HEK293 (cell line): ENCODE measurements at regions not wholly inside any gene's neighbourhood (a gene's known extent, or its start where the extent isn't known, plus 50 kb on each side); places are given as distances from the start of the nearest gene placed in this dataset.

Experiments
- CTCF ChIA-PET: fragments of 350-600 bp; formaldehyde crosslinking; extraction: SDS; loops from one replicate; lab custom pipeline; 2021; ENCODE audit warnings: antibody characterized with exemption; lab: Yijun Ruan, JAX
- POLR2A ChIA-PET: fragments of 300-600 bp; formaldehyde crosslinking; extraction: SDS; loops from one replicate; lab custom pipeline; 2020; ENCODE audit warnings: antibody characterized with exemption, inconsistent platforms; lab: Yijun Ruan, JAX
- H3K27ac ChIP-seq: fragments of 200-500 bp; sonication (Bioruptor generic); 2 replicates; pipeline ENCODE4 v1.5.1; 2014; ENCODE audit warnings: low read depth, low read length, control low read depth, inconsistent platforms; ENCODE audit errors: extremely low read depth
- H3K36me3 ChIP-seq, 2 experiments: fragments of 200-500 bp in 1 of 2; sonication (Bioruptor generic) in 1 of 2; 1 replicate in 1 of 2; 2 replicates in 1 of 2; pipeline ENCODE4 v1.5.1; 2014 to 2017; ENCODE audit warnings: inconsistent platforms in 2 of 2, low read length in 2 of 2; ENCODE audit not compliant: control insufficient read depth in 2 of 2, insufficient read depth in 1 of 2
- H3K4me1 ChIP-seq: fragments of 200-500 bp; sonication (Bioruptor generic); 2 replicates; pipeline ENCODE4 v1.5.1; 2014; ENCODE audit warnings: mild to moderate bottlenecking, low read length, inconsistent platforms; ENCODE audit not compliant: control insufficient read depth, insufficient read depth
- H3K4me3 ChIP-seq: 2 replicates; pipeline ENCODE4 v1.5.1; 2011; ENCODE audit warnings: low read depth, mild to moderate bottlenecking, control low read depth, low read length, moderate library complexity
- H3K9me3 ChIP-seq: fragments of 200-500 bp; sonication (Bioruptor generic); 2 replicates; pipeline ENCODE4 v1.5.1; 2014; ENCODE audit warnings: low read depth, low read length, inconsistent platforms; ENCODE audit not compliant: control insufficient read depth, insufficient read depth
- GLI4 ChIP-seq: fragments of 450-650 bp; formaldehyde crosslinking; IDR thresholded peaks from 2 replicates; pipeline ENCODE4 v1.5.1; 2016; ENCODE audit warnings: missing biosample characterization, missing genetic modification characterization
- INSM2 ChIP-seq: fragments of 450-650 bp; formaldehyde crosslinking; IDR thresholded peaks from 2 replicates; pipeline ENCODE4 v1.5.1; 2016; ENCODE audit warnings: missing biosample characterization, missing genetic modification characterization
- PBX3 ChIP-seq: sonication (generic); formaldehyde crosslinking; IDR thresholded peaks from 2 replicates; pipeline ENCODE4 v1.8.1; 2022; ENCODE audit warnings: mild to moderate bottlenecking, moderate library complexity, missing genetic modification reagents
- SP2 ChIP-seq: fragments of 450-650 bp; formaldehyde crosslinking; IDR thresholded peaks from 2 replicates; pipeline ENCODE4 v1.5.1; 2016; ENCODE audit warnings: missing biosample characterization, missing genetic modification characterization
- TRIM28 ChIP-seq: IDR thresholded peaks from 2 replicates; pipeline ENCODE4 v1.6.1; 2011; ENCODE audit warnings: low read length, control low read depth, borderline replicate concordance
- TSHZ1 ChIP-seq: fragments of 450-650 bp; formaldehyde crosslinking; IDR thresholded peaks from 2 replicates; pipeline ENCODE4 v1.5.1; 2016; ENCODE audit warnings: missing biosample characterization, missing genetic modification characterization, borderline replicate concordance
- ZBTB26 ChIP-seq: fragments of 450-650 bp; formaldehyde crosslinking; optimal IDR thresholded peaks from 2 replicates; pipeline ENCODE3; 2016; ENCODE audit warnings: missing biosample characterization, mild to moderate bottlenecking, missing genetic modification characterization
- ZFP41 ChIP-seq: fragments of 450-650 bp; formaldehyde crosslinking; IDR thresholded peaks from 2 replicates; pipeline ENCODE4 v1.5.1; 2016; ENCODE audit warnings: missing biosample characterization, missing genetic modification characterization, borderline replicate concordance
- ZNF114 ChIP-seq: fragments of 450-650 bp; formaldehyde crosslinking; IDR thresholded peaks from 2 replicates; pipeline ENCODE4 v1.5.0; 2017; ENCODE audit warnings: missing biosample characterization, missing genetic modification characterization
- ZNF138 ChIP-seq: fragments of 450-650 bp; formaldehyde crosslinking; IDR thresholded peaks from 2 replicates; pipeline ENCODE4 v1.5.1; 2016; ENCODE audit warnings: missing biosample characterization, missing genetic modification characterization, borderline replicate concordance
- ZNF18 ChIP-seq: fragments of 450-650 bp; formaldehyde crosslinking; IDR thresholded peaks from 2 replicates; pipeline ENCODE4 v1.5.1; 2016; ENCODE audit warnings: missing biosample characterization, missing genetic modification characterization
- ZNF335 ChIP-seq: fragments of 450-650 bp; formaldehyde crosslinking; conservative IDR thresholded peaks from 2 replicates; pipeline ENCODE4 v1.5.1; 2016; ENCODE audit warnings: missing biosample characterization, missing genetic modification characterization
- ZNF341 ChIP-seq: fragments of 450-650 bp; formaldehyde crosslinking; IDR thresholded peaks from 2 replicates; pipeline ENCODE4; 2016; ENCODE audit warnings: low read depth, missing biosample characterization, missing genetic modification characterization
- ZNF366 ChIP-seq: fragments of 450-650 bp; formaldehyde crosslinking; conservative IDR thresholded peaks from 2 replicates; pipeline ENCODE4 v1.5.1; 2016; ENCODE audit warnings: missing biosample characterization, missing genetic modification characterization
- ZNF558 ChIP-seq: fragments of 450-650 bp; formaldehyde crosslinking; IDR thresholded peaks from 2 replicates; pipeline ENCODE4 v1.5.1; 2016; ENCODE audit warnings: missing biosample characterization, missing genetic modification characterization
- ZNF600 ChIP-seq: fragments of 450-650 bp; formaldehyde crosslinking; IDR thresholded peaks from 2 replicates; pipeline ENCODE4 v1.5.1; 2016; ENCODE audit warnings: missing biosample characterization, missing genetic modification characterization
- ZNF707 ChIP-seq: fragments of 450-650 bp; formaldehyde crosslinking; IDR thresholded peaks from 2 replicates; pipeline ENCODE4 v1.5.1; 2016; ENCODE audit warnings: missing biosample characterization, missing genetic modification characterization
- ZNF837 ChIP-seq: fragments of 450-650 bp; formaldehyde crosslinking; IDR thresholded peaks from 2 replicates; pipeline ENCODE4 v1.5.1; 2016; ENCODE audit warnings: missing biosample characterization, missing genetic modification characterization
- TF ChIP-seq, protein P1 (sequence below): fragments of 450-650 bp; formaldehyde crosslinking; IDR thresholded peaks from 2 replicates; pipeline ENCODE4 v1.5.1; 2017; ENCODE audit warnings: missing biosample characterization, missing genetic modification characterization

GRCh38 chr4:85029453-85029852 is 63.0 kb upstream of the WDFY3 start (continued):
- TF ChIP-seq TSHZ1, result no peak
- TF ChIP-seq ZBTB26, result no peak
- no peak for TF ChIP-seq INSM2
- TF ChIP-seq ZNF114 (tag by site-specific recombination), result no peak
- no peak for TF ChIP-seq ZNF707 (tag by site-specific recombination)
- TF ChIP-seq PBX3, result no peak
- no peak for TF ChIP-seq ZNF366
- TF ChIP-seq ZNF558 (tag by site-specific recombination), result no peak
- no peak for TF ChIP-seq ZNF600

DNA sequence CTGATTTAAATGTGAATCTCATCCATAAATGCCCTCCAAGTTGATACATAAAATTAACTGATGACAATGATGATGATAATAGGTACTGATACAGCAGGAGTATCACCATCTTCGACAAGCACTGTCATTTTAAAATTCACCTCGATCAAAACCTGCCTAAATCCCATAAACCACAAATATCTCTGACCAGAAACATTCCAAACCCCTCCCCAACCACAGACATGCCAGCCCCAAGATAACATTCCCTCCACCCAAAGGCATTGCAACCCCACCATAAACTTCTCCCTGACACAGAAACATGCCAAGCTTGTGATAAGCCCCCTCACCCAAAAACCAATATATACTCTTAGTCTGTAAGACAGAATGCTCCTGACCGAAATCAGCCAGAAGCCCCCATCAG is 63.7 kb upstream of the WDFY3 start:
- no peak overlapping the region for H3K4me3 ChIP-seq
- POLR2A ChIA-PET, result no interaction called here
- H3K9me3 ChIP-seq, result no peaks in the 10 kb centered on the region
- H3K36me3 ChIP-seq, result no peaks in the 10 kb centered on the region
- H3K4me1 ChIP-seq, result no peaks in the 10 kb centered on the region
- no peak overlapping the region for H3K27ac ChIP-seq
- TF ChIP-seq ZNF837, result no peak
- TF ChIP-seq ZNF114 (tag by site-specific recombination), result no peak
- TF ChIP-seq ZNF335 (tag by site-specific recombination), result no peak
- TF ChIP-seq ZNF341 (tag by site-specific recombination), result no peak
- TF ChIP-seq ZFP41 (tag by site-specific recombination), result no peak
- TF ChIP-seq, protein P1, sequence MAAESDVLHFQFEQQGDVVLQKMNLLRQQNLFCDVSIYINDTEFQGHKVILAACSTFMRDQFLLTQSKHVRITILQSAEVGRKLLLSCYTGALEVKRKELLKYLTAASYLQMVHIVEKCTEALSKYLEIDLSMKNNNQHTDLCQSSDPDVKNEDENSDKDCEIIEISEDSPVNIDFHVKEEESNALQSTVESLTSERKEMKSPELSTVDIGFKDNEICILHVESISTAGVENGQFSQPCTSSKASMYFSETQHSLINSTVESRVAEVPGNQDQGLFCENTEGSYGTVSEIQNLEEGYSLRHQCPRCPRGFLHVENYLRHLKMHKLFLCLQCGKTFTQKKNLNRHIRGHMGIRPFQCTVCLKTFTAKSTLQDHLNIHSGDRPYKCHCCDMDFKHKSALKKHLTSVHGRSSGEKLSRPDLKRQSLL (tag by site-specific recombination), result no peak
- no peak for TF ChIP-seq ZNF138
- TF ChIP-seq ZNF18, result no peak
- TF ChIP-seq GLI4 (tag by site-specific recombination), result no peak
- no peak for TF ChIP-seq SP2
- no peak for TF ChIP-seq TRIM28
- CTCF ChIA-PET, result no interaction called here
